AG09309 (cell line): ENCODE measurements at regions not wholly inside any gene's neighbourhood (a gene's known extent, or its start where the extent isn't known, plus 50 kb on each side); places are given as distances from the start of the nearest gene placed in this dataset.

Source experiments
- DNase-seq: peaks from one replicate; pipeline ENCODE4 v3.0.0-alpha.2; 2010; ENCODE audit warnings: low read depth
- H3K4me3 ChIP-seq: 2 replicates; pipeline ENCODE4 v1.5.1; 2011; ENCODE audit warnings: mild to moderate bottlenecking, low read depth, low read length, moderate library complexity; ENCODE audit not compliant: control insufficient read depth
- CTCF ChIP-seq: IDR thresholded peaks from 2 replicates; pipeline ENCODE4 v1.5.1; 2011; ENCODE audit warnings: mild to moderate bottlenecking, low read depth, low read length, inconsistent platforms; ENCODE audit not compliant: insufficient read depth, control insufficient read depth; ENCODE audit errors: missing control alignments

DNA sequence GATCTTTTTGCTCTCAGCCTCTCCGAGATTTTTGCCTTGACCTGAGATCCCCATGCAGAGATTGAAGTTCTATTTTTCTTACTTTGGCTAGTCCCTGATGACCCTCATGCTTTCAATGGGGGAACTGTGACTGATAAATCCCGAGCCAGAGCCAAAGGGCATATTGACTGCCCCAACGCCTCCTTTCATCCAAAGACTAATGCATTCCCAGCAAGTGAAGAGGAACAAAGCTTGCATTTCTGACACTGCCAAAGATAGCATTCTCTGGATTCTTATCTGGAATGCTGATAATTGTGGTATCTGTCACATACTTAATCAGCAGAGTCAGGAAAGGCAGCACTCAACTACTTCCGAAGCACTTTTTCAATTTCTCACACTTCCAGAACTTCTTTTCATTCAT is 152.3 kb upstream of the EGLN3 start:
- no peak overlapping the region for H3K4me3 ChIP-seq
- no peak for TF ChIP-seq CTCF
- no peak for DNase-seq

DNA sequence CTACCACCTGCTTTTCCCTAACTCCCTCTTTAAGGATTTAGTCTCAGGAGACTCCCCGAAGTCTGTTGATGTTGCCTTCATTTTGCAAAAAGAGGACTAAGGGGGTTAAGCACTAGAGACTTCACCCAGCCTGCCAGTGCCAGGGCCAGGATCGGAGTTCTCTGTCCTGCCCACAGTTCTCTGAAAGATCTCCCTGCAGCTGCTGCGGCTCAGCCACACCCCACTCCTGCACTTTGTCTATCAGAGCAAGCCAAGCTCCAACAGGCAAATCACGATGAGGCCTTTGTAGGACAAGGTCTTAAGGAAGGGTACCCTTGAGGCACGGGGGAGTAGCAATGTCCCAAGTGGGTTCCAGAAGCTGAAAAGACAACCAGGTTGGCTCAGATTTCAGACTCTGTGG is 148.8 kb upstream of the EGLN3 start:
- H3K4me3 ChIP-seq = no peak overlapping the region
- DNase-seq = no peak
- TF ChIP-seq CTCF = no peak

GRCh38 chr14:34098985-34099349 is 148.1 kb upstream of the EGLN3 start:
- H3K4me3 ChIP-seq = no peak overlapping the region
- no peak for TF ChIP-seq CTCF
- no peak for DNase-seq

DNA sequence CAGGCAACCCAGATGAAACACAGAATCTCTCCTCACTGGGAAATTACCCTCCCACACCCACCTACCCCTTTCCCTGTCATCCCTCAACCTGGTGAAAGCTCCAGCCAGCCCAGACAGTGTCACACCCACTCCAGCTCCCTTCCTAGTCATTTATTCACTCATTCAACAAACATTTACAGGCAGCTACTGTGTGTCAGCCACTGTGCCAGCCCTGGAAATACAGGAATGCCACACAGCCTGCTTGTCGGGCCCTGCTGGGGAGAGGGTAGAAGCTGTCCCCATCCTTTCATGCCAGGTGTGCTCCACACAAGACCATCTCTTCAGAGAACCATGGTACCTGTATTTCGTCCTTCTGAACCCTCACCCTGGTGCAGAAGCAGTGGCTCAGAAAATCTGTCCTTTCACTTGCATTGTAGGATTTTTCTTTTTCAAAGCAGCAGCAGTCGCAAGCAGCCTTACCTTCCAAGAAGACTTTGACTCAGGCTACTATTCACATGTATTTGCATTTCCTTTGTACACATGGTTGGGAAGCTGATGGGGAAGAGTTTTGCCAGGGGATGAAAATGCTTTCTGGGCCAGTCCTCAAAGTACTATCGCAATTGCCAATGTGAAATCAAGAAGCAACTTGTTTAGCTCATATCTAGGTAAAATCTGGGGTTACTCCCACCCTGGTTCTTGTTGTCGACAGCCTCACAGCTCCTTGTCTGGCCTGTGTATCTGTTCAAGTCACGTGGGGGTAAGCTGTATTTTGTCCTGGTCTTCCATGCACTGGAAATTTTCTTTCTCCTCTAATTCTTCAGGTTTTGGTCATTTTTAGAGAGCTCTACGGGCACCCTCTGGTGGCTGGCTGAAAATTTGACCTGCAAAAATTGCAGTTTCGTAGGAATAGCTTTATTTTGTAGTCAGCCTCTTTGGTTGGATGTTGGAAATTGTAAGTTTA is 147.4 kb upstream of the EGLN3 start:
- DNase-seq = no peak
- H3K4me3 ChIP-seq = no peak overlapping the region
- peak; percentile 72 for TF ChIP-seq CTCF

- DNase-seq = no peak
- no peak for TF ChIP-seq CTCF
These were observed 146.8 kb upstream of the EGLN3 start for GRCh38 chr14:34097644-34098043.

GRCh38 chr14:34094384-34094783 is 143.5 kb upstream of the EGLN3 start:
- no peak overlapping the region for H3K4me3 ChIP-seq
- TF ChIP-seq CTCF = no peak
- no peak for DNase-seq

More at GRCh38 chr14:34097644-34098043, 146.8 kb upstream of the EGLN3 start:
- H3K4me3 ChIP-seq = no peak overlapping the region

DNA sequence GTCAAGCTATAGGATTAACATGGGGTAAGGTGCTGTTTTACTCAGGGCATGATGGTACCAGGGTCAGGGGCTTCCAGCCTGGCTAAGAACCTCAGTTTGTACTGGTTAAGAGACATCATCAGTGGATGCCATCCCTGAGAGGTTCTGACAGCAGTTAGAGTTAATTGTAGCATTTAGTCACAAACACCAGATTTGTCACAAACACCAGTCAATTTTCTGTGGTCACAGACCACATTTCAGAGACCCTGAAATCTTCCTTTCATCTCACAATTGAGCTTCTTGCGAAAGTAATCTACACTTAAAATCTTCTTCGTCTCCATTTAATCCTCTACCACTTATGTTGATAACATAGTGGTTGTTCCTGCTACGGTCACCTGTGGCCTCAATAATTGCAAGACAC is 143.0 kb upstream of the EGLN3 start:
- no peak for TF ChIP-seq CTCF
- no peak for DNase-seq

More for the DNA sequence above, 143.0 kb upstream of the EGLN3 start:
- H3K4me3 ChIP-seq = no peak overlapping the region
